Skeletal muscle satellite cell (primary cell): ENCODE measurements at regions not wholly inside any gene's neighbourhood (a gene's known extent, or its start where the extent isn't known, plus 50 kb on each side); places are given as distances from the start of the nearest gene placed in this dataset.

ENCODE experiments used
- H3K27me3 ChIP-seq: 2 replicates; pipeline ENCODE4 v1.7.0; 2013; ENCODE audit warnings: low read length; ENCODE audit not compliant: control insufficient read depth, insufficient read depth
- H3K36me3 ChIP-seq: 2 replicates; pipeline ENCODE4 v1.7.0; 2013; ENCODE audit warnings: mild to moderate bottlenecking, control low read depth, low read length; ENCODE audit not compliant: insufficient read depth
- H3K4me1 ChIP-seq: 2 replicates; pipeline ENCODE4 v1.7.0; 2013; ENCODE audit warnings: low read length; ENCODE audit not compliant: control insufficient read depth, insufficient read depth
- H3K4me2 ChIP-seq: 2 replicates; pipeline ENCODE4 v1.7.0; 2013; ENCODE audit warnings: mild to moderate bottlenecking, low read length
- H3K4me3 ChIP-seq: 2 replicates; pipeline ENCODE4 v1.7.0; 2013; ENCODE audit warnings: low read length
- H3K9ac ChIP-seq: 2 replicates; pipeline ENCODE4 v1.7.0; 2013; ENCODE audit warnings: mild to moderate bottlenecking, low read depth, low read length, moderate library complexity
- H3K9me3 ChIP-seq: replicated peaks from 2 replicates; pipeline ENCODE4 v1.7.0; 2013; ENCODE audit warnings: mild to moderate bottlenecking, control low read depth, low read length

DNA sequence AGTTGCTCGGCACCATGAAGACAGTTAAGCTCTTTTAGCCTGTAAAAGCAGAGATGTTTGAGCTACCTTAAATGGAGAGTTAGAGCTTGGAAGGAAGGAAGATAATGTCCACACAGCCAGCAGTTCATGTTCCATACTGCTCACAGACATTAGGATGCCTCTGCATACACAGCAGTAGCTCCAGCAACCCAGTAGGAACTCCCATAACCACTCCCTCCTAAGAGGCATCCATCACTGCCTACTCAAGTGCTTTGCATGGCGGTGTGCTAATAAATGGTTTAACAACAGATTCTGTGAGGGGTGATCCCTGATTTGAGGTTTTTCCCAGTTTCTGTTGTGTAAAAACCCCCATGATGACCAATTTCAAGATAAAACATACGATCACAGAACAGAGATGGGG, 286.4 kb downstream of the HACE1 start:
- no peak overlapping the region for H3K4me2 ChIP-seq
- H3K9ac ChIP-seq: no peak overlapping the region
- no peaks in the 10 kb centered on the region for H3K36me3 ChIP-seq
- H3K4me1 ChIP-seq: no peaks in the 10 kb centered on the region
- H3K4me3 ChIP-seq: no peak overlapping the region
- no peaks in the 10 kb centered on the region for H3K27me3 ChIP-seq
- no peaks in the 10 kb centered on the region for H3K9me3 ChIP-seq

DNA sequence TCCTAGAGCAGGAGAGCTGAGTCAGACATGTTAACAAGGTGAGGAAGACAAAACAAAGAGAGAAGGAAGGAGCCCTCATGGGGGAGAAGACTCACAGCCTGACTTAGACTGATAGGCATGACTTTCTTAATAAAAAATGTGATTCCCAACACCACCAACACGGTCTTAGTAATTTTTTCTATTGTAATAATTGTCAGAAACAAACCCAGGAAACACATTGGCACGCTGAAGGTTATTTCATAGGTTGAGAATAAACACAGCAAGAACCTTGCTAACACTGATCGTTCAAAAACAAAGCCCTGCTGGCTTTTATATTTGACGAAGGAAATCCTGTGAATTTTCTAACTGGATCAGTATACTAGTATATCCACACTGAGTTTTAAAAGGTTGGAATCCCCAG, 286.8 kb downstream of the HACE1 start:
- no peak overlapping the region for H3K4me2 ChIP-seq
- no peaks in the 10 kb centered on the region for H3K27me3 ChIP-seq
- H3K36me3 ChIP-seq: no peaks in the 10 kb centered on the region
- H3K4me3 ChIP-seq: no peak overlapping the region
- H3K4me1 ChIP-seq: no peaks in the 10 kb centered on the region
- no peaks in the 10 kb centered on the region for H3K9me3 ChIP-seq
- H3K9ac ChIP-seq: no peak overlapping the region

GRCh38 chr6:104566411-104566810, 293.3 kb downstream of the HACE1 start:
- Histone ChIP-seq H3K4me2 (no peak overlapping the region), H3K27me3 (no peaks in the 10 kb centered on the region)

DNA sequence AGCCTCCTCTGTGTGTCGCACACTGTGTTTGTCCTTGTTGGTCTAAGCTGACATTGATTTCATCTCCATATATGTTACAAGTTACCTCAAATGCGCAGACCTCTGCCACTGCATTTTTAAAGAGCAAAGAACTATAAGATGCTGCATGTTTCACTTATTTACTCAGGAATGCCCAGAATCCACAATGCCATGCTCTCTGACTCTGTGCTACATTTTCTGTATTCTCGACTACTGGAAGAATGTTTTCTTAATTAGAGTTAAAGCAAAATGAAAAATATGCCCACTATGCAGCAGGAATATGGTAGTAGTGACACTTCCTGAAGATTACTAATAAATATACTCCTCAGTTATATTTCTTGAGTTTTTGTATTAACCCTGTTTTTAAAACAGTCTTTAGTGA, 296.4 kb downstream of the HACE1 start:
- Histone ChIP-seq H3K36me3 (no peaks in the 10 kb centered on the region), H3K9me3 (no peaks in the 10 kb centered on the region), H3K27me3 (no peaks in the 10 kb centered on the region), H3K4me2 (no peak overlapping the region), H3K4me3 (no peak overlapping the region), H3K9ac (no peak overlapping the region), H3K4me1 (no peaks in the 10 kb centered on the region)

More at GRCh38 chr6:104566411-104566810, 293.3 kb downstream of the HACE1 start:
- H3K4me1 ChIP-seq: no peaks in the 10 kb centered on the region
- no peaks in the 10 kb centered on the region for H3K9me3 ChIP-seq
- no peak overlapping the region for H3K9ac ChIP-seq
- H3K4me3 ChIP-seq: no peak overlapping the region
- no peaks in the 10 kb centered on the region for H3K36me3 ChIP-seq

- Histone ChIP-seq H3K27me3 (no peaks in the 10 kb centered on the region), H3K36me3 (no peaks in the 10 kb centered on the region), H3K4me3 (no peak overlapping the region), H3K9me3 (no peaks in the 10 kb centered on the region), H3K4me1 (no peaks in the 10 kb centered on the region), H3K9ac (no peak overlapping the region), H3K4me2 (no peak overlapping the region)
These were observed 300.1 kb downstream of the HACE1 start for GRCh38 chr6:104559435-104560202.

GRCh38 chr6:104558746-104559145, 301.0 kb downstream of the HACE1 start:
- Histone ChIP-seq H3K27me3 (no peaks in the 10 kb centered on the region), H3K36me3 (no peaks in the 10 kb centered on the region), H3K4me1 (no peaks in the 10 kb centered on the region), H3K4me2 (no peak overlapping the region), H3K4me3 (no peak overlapping the region), H3K9me3 (no peaks in the 10 kb centered on the region), H3K9ac (no peak overlapping the region)

DNA sequence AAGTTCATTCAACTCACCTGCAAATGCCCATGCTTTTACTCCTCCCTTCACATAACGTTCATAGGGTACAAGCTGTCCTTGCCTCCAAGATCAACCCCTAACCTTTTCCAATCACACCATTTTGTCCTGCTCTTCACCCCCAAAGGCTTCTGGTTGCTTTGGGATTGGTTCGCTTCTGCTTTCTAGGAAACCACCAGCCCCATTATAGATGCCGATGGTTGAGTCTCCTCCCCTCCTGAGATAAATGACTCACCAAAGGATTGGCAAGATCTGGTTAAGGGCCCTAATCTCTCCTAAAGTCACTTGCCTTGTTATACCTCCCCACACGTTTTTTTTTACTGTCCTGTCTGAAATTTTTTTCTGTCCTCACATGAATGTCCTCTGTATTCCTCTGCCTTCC, 311.4 kb downstream of the HACE1 start:
- no peak overlapping the region for H3K4me3 ChIP-seq
- H3K27me3 ChIP-seq: no peaks in the 10 kb centered on the region
- no peak overlapping the region for H3K4me2 ChIP-seq
- H3K36me3 ChIP-seq: no peaks in the 10 kb centered on the region
- H3K9me3 ChIP-seq: no peaks in the 10 kb centered on the region
- no peaks in the 10 kb centered on the region for H3K4me1 ChIP-seq
- no peak overlapping the region for H3K9ac ChIP-seq

DNA sequence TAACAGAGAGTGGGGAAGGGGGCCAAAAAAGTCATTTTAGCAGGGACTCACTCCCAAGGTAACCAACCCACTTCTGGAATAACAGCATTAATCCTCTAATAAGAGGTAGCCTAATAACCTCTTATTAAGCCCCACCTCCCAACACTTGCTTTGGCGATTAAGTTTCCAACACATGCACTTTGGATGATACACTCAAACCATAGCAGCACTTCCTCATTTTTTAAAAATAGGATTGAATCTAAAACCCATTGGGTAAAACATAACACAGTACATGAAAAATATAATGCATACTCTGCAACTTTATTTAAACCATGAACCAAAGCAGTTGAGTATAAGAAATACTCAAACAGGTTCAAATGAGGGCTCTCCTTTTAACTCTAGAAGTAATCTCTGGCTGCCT, 318.3 kb downstream of the HACE1 start:
- no peaks in the 10 kb centered on the region for H3K27me3 ChIP-seq
- no peaks in the 10 kb centered on the region for H3K36me3 ChIP-seq
- no peak overlapping the region for H3K9ac ChIP-seq
- H3K9me3 ChIP-seq: no peaks in the 10 kb centered on the region
- H3K4me1 ChIP-seq: no peaks in the 10 kb centered on the region
- no peak overlapping the region for H3K4me3 ChIP-seq
- no peak overlapping the region for H3K4me2 ChIP-seq

- H3K9me3 ChIP-seq: no peaks in the 10 kb centered on the region
- H3K4me3 ChIP-seq: no peak overlapping the region
- no peaks in the 10 kb centered on the region for H3K4me1 ChIP-seq
- no peak overlapping the region for H3K9ac ChIP-seq
- no peak overlapping the region for H3K4me2 ChIP-seq
- H3K36me3 ChIP-seq: no peaks in the 10 kb centered on the region
- no peaks in the 10 kb centered on the region for H3K27me3 ChIP-seq
These were observed 319.0 kb downstream of the HACE1 start for GRCh38 chr6:104540743-104541142.

GRCh38 chr6:104539173-104539572, 320.5 kb downstream of the HACE1 start:
- no peaks in the 10 kb centered on the region for H3K4me1 ChIP-seq
- H3K36me3 ChIP-seq: no peaks in the 10 kb centered on the region
- H3K9ac ChIP-seq: no peak overlapping the region
- H3K27me3 ChIP-seq: no peaks in the 10 kb centered on the region
- H3K4me2 ChIP-seq: no peak overlapping the region
- H3K4me3 ChIP-seq: no peak overlapping the region
- no peaks in the 10 kb centered on the region for H3K9me3 ChIP-seq

DNA sequence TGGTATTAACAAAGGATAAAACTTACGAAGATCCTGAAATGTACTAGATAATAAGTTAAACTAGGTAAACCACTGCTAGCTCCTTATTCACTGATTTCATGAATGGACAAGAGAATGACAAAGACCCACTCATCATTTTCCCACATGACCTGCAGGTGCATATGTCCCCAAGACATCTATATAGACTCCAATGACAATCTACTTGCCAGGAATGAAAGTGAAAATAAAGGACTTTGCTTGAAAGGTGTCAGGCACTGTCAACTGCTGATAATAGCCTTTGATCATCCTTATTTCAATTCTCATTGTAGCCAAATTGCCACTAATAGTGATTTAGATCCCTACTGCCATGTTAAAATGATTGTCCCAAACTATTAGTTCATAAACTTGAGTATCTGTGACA, 321.8 kb downstream of the HACE1 start:
- Histone ChIP-seq H3K9me3 (no peaks in the 10 kb centered on the region), H3K4me1 (no peaks in the 10 kb centered on the region), H3K4me2 (no peak overlapping the region), H3K27me3 (no peaks in the 10 kb centered on the region), H3K4me3 (no peak overlapping the region), H3K36me3 (no peaks in the 10 kb centered on the region), H3K9ac (no peak overlapping the region)

- Histone ChIP-seq H3K4me2 (no peak overlapping the region), H3K9me3 (no peaks in the 10 kb centered on the region), H3K36me3 (no peaks in the 10 kb centered on the region), H3K9ac (no peak overlapping the region), H3K27me3 (no peaks in the 10 kb centered on the region), H3K4me1 (no peaks in the 10 kb centered on the region), H3K4me3 (no peak overlapping the region)
These were observed 322.5 kb downstream of the HACE1 start for GRCh38 chr6:104537180-104537579.
